Stimulated activated naive CD8-positive, alpha-beta T cell treated with anti-CD3 and anti-CD28 coated beads, Interleukin-15, Interleukin-2, amounts not matched to agents 100 U/mL and 50 U/mL, for 24 hours (primary cell): ENCODE measurements at regions not wholly inside any gene's neighbourhood (a gene's known extent, or its start where the extent isn't known, plus 50 kb on each side); places are given as distances from the start of the nearest gene placed in this dataset.
"Not testable (repeated sequence)": the region's sequence is repeated elsewhere in the genome, so short reads cannot be mapped to it uniquely, and the experiment has no call there.

Experiments
- ATAC-seq: fragments of 150-1000 bp; cut with Tn5 transposase; one replicate; pipeline ENCODE4 v1.10.0; 2021
- DNase-seq: peaks from one replicate; pipeline ENCODE4 v3.0.0; 2021

DNA sequence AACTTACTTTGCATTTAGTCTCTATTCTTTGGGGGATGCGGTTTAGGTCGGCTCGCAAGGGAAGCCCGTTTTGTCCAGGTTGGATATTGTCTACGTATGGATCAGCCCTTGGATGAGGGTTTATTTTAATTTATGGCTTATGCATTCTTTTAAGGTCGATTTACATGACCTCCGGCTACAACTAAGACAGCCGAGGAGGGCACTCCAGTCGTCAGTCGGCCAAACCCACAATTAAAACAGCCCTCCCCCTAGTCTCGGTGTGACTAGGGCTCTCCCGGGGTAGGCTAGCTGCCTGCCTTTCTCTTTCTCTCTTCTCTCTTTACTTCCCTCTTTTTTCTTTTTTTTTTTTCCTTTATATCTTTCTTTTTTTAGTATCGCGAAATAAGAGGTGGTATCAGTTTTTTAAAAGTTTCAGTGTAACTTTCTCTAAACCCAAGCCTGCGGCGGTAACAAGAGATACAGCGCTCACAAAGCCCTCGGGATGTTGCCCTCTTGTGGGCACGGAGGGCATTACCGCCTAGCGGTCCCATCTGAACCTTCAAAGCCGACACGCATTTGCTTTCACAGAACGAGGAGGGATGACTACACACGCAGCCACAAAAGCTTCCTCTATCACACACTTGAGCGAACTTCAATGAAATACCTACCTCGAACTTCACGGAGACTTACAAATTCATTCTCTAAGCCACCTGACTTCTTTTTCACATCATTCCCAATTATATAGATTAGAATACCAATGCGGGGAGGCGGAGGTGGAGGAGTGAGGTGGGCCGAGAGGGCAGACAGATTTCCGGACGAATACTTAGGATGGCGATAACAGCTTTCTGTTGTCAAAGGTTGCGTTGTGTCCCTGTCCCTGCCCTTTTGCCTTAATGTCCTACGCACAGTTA lies 132.3 kb upstream of the C11orf58 start:
- peak; percentile 87 for DNase-seq
- ATAC-seq, result peak; percentile 89

DNA sequence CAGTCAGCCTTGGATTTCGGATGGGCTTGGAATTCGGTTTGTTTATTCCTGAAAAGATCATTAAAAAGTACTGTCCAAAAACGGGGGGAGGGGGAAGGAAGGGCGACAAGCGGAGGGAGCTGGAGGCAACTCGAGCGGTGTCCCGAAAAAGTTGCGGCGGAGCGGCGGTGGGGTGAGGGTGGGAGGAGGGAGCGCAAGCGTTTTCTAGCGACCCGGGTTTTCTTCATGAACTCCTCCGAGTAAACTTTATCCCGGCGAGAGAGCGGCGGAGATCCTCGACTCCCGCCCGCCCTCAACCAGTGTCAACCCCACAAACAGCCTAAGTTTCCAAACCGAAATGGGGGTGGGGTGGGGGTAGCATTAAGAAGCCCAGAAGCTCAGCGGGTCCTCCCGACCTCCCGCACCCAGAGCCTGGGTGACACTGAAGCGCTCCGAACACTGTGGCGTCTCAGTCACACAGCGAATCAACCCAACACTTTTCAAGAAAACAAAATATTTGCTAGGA lies 133.0 kb upstream of the C11orf58 start:
- DNase-seq, result no peak
- no peak for ATAC-seq

DNA sequence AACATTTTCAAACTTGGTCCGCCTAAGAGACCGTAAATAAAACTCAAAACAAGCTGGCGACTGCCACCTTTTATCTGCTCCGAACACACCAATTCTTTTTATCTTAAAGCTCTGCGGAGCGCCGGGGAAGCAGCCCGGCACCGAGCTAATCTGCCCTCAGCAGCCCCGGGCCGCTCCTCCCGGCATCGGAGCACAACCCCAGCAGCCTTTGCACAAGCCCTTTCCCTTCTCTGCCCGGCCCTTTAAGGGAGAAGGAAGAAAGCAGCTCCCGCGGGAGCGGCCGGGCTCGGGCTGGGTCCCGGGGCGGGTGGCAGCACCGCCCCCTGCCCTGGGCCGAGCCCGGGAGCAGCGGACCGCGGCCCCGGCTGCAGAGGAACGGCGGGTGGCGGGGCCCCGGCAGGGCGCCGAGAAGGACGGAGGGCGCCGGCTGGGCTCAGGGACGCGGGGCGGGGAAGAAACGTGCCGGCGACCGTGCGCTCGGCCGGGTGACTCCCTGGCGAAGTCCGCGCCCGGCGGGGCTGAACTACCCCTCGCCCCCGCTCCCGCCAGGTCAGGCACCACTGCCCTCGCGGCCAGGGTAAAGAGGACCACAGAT lies 133.6 kb upstream of the C11orf58 start:
- ATAC-seq (no peak), DNase-seq (no peak)

DNA sequence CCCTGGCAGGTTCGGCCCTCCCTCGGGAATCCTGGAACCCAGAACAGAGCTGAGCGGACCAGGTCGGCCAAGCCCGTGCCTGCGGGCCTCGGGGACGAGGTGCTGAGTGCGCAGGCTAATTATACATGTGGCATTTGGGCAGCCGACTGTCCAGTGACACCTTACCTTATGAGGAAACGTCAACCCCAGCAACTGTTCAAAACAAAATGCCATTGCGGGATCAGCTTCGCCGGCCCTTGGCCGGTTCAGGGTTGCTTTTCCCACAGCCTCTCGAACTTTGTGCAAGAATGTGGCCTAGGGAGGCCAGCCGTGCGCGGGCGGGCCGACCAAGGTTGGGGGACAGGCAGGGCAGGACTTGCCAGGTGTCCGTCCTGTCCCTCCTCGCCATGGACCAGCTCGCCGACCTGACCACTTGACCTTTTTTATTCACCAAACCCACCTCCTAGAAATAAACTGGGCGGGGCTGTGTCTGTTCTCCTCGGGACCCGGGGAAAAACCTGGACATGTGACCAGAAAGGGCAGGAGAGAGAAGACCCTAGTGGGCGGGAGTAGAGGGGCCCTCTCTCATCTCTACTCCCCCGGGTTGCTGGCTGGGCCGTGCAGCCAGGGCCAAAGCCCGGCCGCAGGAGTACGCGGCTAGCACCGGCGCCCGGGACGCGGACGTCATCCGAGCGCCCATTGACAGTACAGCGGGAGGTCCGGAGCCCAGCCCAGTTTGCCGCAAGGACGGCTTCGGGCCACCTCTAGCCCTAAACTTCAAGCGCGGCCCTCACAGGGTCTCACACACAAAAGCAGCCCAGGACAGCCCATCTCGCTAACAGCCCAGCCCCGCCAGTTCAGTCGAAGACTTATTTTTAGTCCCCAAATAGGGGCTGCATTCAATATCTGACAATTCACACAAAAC lies 134.3 kb upstream of the C11orf58 start:
- ATAC-seq (no peak), DNase-seq (no peak)

DNA sequence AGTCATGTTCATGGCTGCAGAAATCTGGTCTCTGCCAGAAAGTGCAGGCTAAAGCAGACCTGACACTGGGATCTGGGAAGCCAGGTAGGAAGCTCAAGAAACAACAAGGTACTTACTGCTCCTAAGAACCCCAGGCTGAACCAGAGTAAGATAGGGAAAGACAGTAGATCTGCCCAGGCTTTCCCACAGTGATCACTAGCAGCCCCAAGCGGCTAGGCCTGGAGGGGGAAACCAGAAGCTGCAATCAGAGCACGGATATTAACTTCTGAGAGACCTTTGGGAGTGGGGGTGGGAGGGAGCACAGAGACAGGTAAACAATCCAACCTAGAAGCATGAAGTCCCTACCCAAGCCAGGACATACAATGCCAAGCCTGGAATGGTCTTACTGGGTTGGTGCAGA lies 135.2 kb upstream of the C11orf58 start:
- no peak for DNase-seq
- ATAC-seq, result no peak

DNA sequence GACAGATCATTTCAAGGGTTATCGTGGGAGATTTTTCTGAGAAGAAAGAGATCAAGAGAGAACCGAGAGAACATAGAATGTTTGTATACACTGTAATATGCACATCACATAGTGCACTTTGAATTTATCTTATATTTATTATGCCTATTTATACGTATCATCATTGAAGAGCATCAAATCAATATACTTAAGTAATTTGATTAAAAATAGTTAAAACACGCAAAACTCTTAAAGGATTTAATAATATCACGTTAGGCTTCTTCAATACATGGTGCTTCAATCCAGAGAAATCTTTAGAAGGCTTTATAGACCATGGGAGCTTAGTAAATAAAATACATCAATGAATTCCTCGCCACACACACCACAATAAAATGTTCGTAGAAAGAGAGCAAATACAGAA lies 139.5 kb upstream of the C11orf58 start:
- DNase-seq (no peak), ATAC-seq (no peak)

DNA sequence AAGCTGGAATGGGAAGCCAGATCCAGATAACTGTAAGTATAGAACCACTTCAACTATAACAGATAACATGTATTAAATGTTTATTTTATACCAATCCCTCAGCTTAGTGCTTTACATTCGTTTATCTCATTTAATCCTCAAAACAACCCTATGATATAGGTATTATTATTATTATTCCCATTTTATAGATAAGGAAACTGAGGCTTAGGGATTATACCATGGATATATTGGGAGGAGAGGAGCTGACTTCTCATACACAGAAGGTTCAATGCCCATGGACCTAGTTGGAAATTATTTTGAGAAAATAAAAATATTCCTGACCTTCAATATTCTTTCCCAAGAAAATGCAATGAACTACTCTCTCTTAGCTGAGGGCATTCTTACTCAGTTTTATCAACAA lies 140.4 kb upstream of the C11orf58 start:
- ATAC-seq, result no peak
- DNase-seq, result no peak

DNA sequence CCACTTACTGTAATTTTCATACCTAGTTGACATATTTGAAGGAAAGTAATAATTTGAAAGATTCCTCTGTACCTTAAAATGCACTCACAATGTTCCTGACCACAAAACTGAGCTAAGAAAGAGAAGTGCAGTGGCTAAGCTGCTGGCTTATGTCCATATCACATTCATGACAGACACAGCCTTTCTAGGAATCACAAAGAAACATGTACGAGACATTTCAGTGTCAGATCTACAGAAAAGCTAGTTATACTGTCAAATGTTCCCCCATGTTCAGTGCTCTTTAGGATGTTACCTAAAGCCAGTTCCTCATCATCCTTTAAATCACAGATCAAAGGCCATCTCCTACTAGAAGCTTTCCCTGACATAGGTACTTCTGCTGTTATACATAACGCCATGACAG lies 142.2 kb upstream of the C11orf58 start:
- DNase-seq (no peak), ATAC-seq (no peak)

DNA sequence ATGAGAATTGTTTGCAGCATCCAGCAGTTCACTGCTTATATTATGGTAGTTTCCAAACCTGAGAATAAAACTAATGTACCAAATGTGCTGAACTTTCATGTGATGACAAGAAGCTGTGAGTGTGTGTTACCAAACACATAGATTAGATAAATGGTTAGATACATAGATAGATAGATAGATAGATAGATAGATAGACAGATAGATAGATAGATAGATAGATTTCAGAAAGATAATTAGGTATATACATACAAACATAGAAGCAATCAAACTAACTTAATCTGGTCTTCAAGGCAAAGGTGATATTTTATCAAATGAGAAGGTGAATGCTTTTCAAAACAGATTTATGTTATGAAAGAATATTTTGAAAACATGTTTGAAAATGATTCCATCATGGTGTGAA lies 147.3 kb upstream of the C11orf58 start:
- no peak for DNase-seq
- no peak for ATAC-seq

DNA sequence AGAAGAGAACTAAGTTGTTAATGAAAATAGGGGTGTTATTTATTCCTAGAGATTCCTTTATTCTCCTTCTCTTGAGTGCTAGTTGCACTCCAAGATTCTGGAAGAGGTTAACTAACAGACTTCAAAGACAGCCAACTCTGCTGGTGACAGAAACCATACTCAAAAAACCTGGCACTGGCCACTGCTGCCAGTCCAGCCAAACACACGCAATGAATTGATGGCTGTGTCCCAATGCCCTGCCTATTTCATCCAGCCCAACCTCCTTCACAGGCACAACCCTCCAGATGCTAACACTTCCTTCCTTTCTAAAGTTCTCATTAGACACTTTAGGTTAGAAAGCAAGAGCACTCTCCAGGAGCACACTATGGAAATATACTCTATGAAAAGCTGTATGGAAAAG lies 150.8 kb upstream of the C11orf58 start:
- ATAC-seq, result no peak
- no peak for DNase-seq

DNA sequence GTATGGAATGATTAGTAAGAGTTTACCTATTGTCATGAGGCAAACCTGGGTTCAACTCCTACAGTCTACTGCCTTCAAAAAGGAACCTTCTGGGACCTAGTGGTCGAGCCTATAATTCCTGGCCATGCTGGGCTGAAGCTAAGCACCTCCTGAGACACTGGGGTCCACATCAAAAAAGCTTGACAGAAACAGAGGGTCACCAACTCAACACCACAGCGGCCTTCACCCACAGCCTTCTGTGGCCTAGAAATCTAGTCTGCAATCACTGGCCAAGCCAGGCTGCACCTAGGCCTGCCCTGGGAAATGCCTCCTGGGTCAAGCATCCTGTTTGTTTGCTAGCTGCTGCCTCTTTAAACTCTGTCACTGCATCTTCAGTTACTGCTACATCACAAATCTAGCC lies 153.9 kb upstream of the C11orf58 start:
- DNase-seq (no peak), ATAC-seq (no peak)

DNA sequence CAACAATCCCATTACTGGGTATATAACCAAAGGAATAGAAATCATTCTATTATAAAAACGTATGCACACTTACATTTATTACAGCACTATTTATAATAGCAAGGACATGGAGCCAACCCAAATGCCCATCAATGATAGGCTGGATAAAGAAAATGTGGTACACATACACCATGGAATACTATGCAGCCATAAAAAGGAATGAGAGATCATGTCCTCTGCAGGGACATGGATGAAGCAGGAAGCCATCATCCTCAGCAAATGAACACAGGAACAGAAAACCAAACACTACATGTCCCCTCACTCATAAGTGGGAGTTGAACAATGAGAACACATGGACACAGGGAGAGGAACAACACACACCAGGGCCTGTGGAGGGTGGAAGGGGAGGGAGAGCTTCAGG lies 157.4 kb upstream of the C11orf58 start:
- not testable (repeated sequence) for DNase-seq, ATAC-seq

DNA sequence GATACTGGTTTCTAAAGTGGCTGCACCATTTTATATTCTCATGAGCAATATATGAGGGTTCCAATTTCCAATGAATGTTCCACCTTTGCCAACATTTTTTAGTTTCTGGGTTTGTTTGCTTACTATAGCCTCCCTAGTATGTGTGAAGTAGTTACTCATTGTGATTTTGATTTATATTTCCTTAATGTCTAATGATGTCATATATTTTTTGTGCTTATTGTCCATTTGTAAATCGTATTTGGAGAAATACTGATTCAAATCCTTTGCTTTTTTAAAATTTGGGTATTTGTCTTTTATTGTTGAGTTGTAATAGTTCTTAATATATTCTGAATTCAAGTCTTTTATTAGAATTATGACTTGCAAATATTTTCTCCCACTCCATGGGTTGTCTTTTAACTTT lies 161.0 kb upstream of the C11orf58 start:
- no peak for DNase-seq
- no peak for ATAC-seq

DNA sequence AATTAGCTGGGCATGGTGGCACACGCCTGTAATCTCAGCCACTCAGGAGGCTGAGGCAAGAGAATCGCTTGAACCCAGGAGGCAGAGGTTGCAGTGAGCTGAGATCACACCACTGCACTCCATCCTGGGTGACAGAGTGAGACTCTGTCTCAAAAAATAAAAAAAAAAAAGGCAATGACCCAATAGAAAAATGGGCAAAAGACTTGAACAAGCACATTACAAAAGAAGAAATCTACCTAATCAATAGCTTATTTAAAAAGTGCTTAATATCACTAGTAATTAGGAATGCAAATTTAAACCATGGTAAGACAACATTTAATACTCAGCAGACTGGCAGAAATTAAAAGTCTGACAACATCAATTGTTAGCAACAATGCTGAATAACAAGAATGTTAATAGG lies 163.6 kb upstream of the C11orf58 start:
- DNase-seq, ATAC-seq: not testable (repeated sequence)

DNA sequence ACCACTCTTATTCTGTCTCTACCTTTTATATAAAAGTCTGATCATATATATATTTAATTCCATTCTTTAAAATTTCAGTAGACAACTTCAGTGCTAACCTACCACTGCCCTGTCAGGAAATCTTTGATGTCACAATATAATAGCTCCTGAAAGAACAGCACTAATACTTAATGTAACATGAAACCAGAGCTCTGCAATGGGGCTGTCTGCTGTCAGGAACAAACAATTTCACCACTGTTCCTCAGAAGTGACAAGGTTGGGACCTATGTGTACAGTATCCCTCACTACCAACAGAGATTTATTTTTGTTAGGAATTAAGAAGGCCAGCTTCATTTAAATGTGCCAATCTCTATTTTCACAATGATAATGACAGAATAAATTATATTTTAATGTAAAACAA lies 165.5 kb upstream of the C11orf58 start:
- DNase-seq (no peak), ATAC-seq (no peak)

DNA sequence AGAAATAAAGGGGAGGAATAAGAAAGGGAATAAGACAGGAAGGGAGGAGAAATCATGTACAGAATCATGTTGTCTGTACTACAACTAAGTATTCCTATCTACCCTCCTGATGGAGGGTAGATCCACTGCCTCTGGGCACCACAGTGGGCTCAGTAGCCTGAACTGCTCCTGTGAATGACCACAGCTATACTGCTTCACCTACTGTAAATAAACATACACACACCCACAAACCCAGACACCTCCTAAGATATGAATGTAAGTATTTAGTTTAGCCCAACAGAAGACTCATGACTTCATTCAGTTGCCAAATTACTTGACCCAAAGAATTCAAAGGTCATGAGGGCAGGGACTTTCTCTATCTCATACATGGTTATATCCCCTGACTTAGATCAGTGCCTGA lies 177.3 kb upstream of the C11orf58 start:
- no peak for DNase-seq
- no peak for ATAC-seq

DNA sequence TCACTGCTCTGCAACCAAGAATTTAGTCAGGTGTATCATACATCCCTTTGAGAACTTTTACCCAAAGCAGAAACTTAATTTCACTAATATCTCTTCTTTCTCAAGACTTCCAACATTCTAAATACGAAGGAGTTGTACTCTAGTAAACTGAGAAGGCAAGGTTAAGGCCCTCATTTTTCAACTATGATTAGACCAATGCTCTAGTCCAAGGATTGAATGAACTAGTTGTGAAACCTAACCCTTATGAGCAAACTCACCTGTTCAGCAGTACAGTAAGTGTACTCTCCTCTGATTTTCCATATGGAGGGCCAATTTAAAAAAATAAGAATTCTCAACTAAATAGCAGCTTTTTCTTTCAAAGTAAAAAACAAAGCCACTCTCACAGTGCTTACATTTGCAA lies 180.0 kb upstream of the C11orf58 start:
- no peak for DNase-seq
- ATAC-seq, result no peak

DNA sequence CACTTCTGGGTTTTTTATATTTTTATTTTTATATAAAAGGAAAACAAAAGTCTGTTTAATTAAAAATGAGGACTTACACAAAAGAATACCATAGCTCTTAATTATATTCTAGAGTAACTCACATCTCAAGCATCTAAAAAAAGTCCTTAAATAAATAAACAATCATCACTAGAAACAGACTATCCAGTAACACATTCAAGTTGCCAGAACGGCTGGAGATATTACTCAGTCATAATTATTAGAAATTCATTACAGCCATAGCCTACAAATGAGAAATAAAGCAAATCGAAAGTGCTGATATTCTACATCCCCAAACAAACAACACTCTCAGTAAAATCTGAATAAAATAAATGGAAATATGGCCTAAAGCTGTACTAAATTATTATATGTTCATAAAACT lies 182.5 kb upstream of the C11orf58 start:
- DNase-seq, result no peak
- no peak for ATAC-seq

DNA sequence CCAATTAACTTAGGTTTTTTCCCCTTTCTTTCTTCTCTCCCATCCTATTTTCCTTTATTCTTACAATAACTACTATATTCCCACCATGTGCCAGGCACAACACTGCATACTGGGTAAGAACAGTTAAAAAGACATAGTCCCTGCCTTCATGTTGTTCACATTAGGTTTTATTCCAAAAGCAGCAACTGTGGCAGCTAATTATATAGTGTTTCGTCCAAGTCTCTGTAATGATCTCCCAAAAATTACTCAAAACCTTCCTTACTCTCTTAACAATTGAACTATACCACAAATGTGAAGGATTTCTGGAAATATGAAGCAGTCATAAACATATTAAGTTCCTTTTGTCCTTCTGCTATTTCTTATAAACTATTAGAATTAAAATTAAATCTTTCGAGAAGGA lies 184.1 kb upstream of the C11orf58 start:
- ATAC-seq, result no peak
- DNase-seq, result no peak

DNA sequence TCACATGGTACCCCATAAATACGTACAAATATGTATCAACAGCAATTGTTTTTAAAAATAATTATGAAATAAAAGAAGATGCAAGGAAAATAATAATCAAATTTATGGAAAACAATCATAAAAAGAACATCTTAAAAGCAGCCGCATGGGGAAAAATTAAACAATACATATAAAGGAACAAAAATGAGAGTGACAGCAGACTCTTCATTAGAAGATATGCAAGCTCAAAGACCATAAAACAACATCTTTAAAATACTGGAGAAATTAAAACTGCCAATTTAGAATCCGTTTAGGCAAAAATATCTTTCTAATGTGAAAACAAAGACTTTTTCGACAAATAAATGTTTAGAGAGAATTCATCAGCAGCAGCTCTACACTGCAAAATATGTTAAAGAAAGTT lies 190.6 kb upstream of the C11orf58 start:
- no peak for DNase-seq

DNA sequence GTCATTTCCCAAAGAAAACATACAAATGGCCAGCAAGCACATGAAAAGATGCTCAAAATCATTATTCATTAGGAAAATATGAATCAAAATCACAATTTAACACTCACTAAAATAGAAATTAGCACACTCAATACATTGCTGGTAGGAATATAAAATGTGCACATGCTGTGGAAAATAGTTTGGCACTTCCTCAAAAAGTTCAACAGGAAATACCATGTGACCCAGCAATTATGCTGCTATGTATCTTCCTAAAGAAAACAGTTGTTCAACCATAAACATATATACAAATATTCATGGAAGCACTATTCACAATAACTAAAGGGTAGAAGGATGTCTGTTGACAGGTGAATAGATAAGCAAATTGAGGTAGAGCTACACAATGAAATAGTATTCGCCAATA lies 187.3 kb upstream of the SOX6 start:
- no peak for ATAC-seq

More for the DNA sequence above, 190.6 kb upstream of the C11orf58 start:
- no peak for ATAC-seq

DNA sequence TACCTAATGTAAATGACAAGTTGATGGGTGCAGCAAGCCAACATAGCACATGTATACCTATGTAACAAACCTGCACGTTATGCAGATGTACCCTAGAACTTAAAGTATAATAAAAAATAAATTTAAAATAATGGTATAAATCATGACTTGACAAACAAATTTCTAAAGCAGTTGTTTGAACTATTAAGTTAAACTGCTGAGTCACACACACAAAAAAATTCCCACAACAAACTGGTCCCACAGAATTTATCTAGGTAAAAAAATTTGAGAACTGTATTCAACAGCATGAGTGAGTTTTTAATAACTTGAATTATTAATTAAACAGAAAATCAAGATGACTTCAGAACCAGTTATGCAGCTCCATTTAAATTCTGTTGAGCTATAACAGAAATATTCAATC lies 186.0 kb upstream of the SOX6 start:
- no peak for DNase-seq
- no peak for ATAC-seq

More for the DNA sequence above, 187.3 kb upstream of the SOX6 start:
- DNase-seq, result no peak

DNA sequence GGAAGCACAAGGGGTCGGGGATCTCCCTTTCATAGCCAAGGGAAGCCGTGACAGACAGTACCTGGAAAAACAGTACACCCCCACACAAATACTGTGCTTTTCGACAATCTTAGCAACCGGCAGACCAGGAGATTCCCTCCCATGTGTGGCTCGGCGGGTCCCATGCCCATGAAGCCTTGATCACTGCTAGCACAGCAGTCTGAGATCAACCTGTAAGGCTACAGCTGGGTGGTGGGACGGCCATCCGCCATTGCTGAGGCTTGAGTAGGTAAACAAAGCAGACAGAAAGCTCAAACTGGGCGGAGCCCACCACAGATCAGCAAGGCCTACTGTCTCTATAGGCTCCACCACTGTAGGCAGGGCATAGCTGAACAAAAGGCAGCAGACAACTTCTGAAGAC lies 180.2 kb upstream of the SOX6 start:
- ATAC-seq (no peak), DNase-seq (no peak)
